DOHH2 (cell line): ENCODE measurements at regions not wholly inside any gene's neighbourhood (a gene's known extent, or its start where the extent isn't known, plus 50 kb on each side); places are given as distances from the start of the nearest gene placed in this dataset.

Source experiments
- H3F3A ChIP-seq: fragments of 200-600 bp; sonication (generic), shearing (Covaris generic); 2 replicates; pipeline ENCODE4 v1.6.0; 2016; ENCODE audit warnings: antibody characterized with exemption, mild to moderate bottlenecking; ENCODE audit not compliant: control insufficient read depth, insufficient read depth
- H3K27ac ChIP-seq: fragments of 200-600 bp; sonication (generic); 2 replicates; pipeline ENCODE4 v1.5.1; 2014; ENCODE audit warnings: low read depth, mild to moderate bottlenecking, low read length, moderate library complexity
- H3K27me3 ChIP-seq: fragments of 200-600 bp; sonication (generic); 2 replicates; pipeline ENCODE4 v1.6.1; 2014; ENCODE audit warnings: mild to moderate bottlenecking, low read length, mixed read lengths; ENCODE audit not compliant: control insufficient read depth
- H3K36me3 ChIP-seq: fragments of 200-600 bp; sonication (generic); 2 replicates; pipeline ENCODE4 v1.6.1; 2014; ENCODE audit warnings: mild to moderate bottlenecking, low read length, moderate library complexity, mixed read lengths; ENCODE audit not compliant: control insufficient read depth
- H3K4me1 ChIP-seq: fragments of 200-600 bp; sonication (generic); 2 replicates; pipeline ENCODE4 v1.6.1; 2014; ENCODE audit warnings: mild to moderate bottlenecking, low read length, mixed read lengths; ENCODE audit not compliant: control insufficient read depth
- H3K4me2 ChIP-seq: fragments of 200-600 bp; sonication (generic); 2 replicates; pipeline ENCODE4 v1.6.0; 2014; ENCODE audit warnings: mild to moderate bottlenecking, low read length, moderate library complexity
- H3K4me3 ChIP-seq: fragments of 200-600 bp; sonication (generic); 2 replicates; pipeline ENCODE4 v1.5.1; 2014; ENCODE audit warnings: mild to moderate bottlenecking, low read length, mixed read lengths
- H3K79me2 ChIP-seq: fragments of 200-600 bp; sonication (generic); 2 replicates; pipeline ENCODE4 v1.6.1; 2014; ENCODE audit warnings: mild to moderate bottlenecking, low read length, mixed read lengths; ENCODE audit not compliant: control insufficient read depth
- H3K9me2 ChIP-seq: fragments of 200-600 bp; sonication (generic); replicated peaks from 2 replicates; pipeline ENCODE4 v1.6.1; 2014; ENCODE audit warnings: mild to moderate bottlenecking, low read length, mixed read lengths; ENCODE audit not compliant: control insufficient read depth
- H3K9me3 ChIP-seq: fragments of 200-600 bp; sonication (generic); 2 replicates; pipeline ENCODE4 v1.6.1; 2014; ENCODE audit warnings: antibody characterized with exemption, low read length, mixed read lengths; ENCODE audit not compliant: control insufficient read depth, insufficient read depth
- H4K20me1 ChIP-seq: fragments of 200-600 bp; sonication (generic); 2 replicates; pipeline ENCODE4 v1.6.0; 2014; ENCODE audit warnings: low read depth, mild to moderate bottlenecking, antibody characterized with exemption, low read length, moderate library complexity; ENCODE audit not compliant: control insufficient read depth, insufficient read depth
- EZH2phosphoT487 ChIP-seq: fragments of 200-600 bp; sonication (generic); IDR thresholded peaks from 2 replicates; pipeline ENCODE4 v1.6.1; 2017; ENCODE audit warnings: borderline replicate concordance, mild to moderate bottlenecking, antibody characterized with exemption, low read length, moderate library complexity, mixed read lengths
- TF ChIP-seq, protein P1 (sequence below): fragments of 200-600 bp; sonication (generic); IDR thresholded peaks from one replicate; pipeline ENCODE4 v1.5.1; 2014; ENCODE audit warnings: antibody characterized with exemption, mild to moderate bottlenecking, low read depth, low read length; ENCODE audit not compliant: poor library complexity, severe bottlenecking

GRCh38 chr4:3708103-3708510, 58.1 kb upstream of the ADRA2C start:
- H3K27ac ChIP-seq, result no peak overlapping the region

DNA sequence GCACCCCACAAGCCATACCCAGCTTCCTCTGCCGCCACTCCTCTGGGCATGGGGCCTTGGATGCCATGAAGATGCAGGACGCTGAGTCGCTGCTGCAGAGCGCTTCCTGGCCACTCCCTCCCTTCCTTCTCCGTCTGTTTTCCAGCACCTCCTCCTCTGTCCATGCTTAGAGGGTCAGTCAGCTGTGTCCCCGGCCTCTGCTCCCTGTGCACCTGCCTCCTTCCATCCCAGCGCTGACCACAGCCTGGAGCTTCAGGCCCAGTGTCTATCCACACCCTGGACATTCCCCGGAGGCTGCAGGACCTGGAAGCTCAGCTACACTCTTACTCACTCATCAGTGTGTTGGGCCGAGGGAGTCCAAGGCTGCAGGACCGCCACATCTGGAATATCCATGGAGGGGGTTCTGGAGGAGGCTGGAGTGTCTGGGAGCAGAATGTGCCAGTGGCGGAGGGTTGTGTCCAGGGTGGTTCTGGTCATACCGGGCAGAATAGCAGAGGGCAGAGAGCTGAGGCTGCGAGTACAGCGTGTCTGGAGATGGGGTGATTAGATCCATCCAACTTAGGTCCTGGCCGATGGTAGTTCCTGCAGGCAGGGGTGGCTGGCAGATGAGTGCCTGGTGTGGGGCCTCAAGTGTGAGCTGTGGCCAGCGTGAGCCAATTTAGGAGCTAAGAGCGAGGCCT, 58.6 kb upstream of the ADRA2C start:
- H3K4me3 ChIP-seq, result no peak overlapping the region
- H3F3A ChIP-seq, result no peaks in the 10 kb centered on the region
- H3K9me3 ChIP-seq, result no peaks in the 10 kb centered on the region
- TF ChIP-seq, protein P1, sequence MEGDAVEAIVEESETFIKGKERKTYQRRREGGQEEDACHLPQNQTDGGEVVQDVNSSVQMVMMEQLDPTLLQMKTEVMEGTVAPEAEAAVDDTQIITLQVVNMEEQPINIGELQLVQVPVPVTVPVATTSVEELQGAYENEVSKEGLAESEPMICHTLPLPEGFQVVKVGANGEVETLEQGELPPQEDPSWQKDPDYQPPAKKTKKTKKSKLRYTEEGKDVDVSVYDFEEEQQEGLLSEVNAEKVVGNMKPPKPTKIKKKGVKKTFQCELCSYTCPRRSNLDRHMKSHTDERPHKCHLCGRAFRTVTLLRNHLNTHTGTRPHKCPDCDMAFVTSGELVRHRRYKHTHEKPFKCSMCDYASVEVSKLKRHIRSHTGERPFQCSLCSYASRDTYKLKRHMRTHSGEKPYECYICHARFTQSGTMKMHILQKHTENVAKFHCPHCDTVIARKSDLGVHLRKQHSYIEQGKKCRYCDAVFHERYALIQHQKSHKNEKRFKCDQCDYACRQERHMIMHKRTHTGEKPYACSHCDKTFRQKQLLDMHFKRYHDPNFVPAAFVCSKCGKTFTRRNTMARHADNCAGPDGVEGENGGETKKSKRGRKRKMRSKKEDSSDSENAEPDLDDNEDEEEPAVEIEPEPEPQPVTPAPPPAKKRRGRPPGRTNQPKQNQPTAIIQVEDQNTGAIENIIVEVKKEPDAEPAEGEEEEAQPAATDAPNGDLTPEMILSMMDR, result no peak
- no peak for TF ChIP-seq EZH2phosphoT487
- H4K20me1 ChIP-seq, result no peaks in the 10 kb centered on the region
- peaks cover 17% of the 10 kb centered on the region for H3K27me3 ChIP-seq
- no peaks in the 10 kb centered on the region for H3K36me3 ChIP-seq
- no peaks in the 10 kb centered on the region for H3K79me2 ChIP-seq
- no peaks in the 10 kb centered on the region for H3K9me2 ChIP-seq
- no peaks in the 10 kb centered on the region for H3K4me1 ChIP-seq
- no peak overlapping the region for H3K27ac ChIP-seq
- no peak overlapping the region for H3K4me2 ChIP-seq

More at GRCh38 chr4:3708103-3708510, 58.1 kb upstream of the ADRA2C start:
- Histone ChIP-seq H3K9me2 (no peaks in the 10 kb centered on the region), H4K20me1 (no peaks in the 10 kb centered on the region), H3K4me2 (no peak overlapping the region), H3K27me3 (peaks cover 17% of the 10 kb centered on the region), H3K9me3 (no peaks in the 10 kb centered on the region), H3K4me1 (no peaks in the 10 kb centered on the region), H3K36me3 (no peaks in the 10 kb centered on the region), H3F3A (no peaks in the 10 kb centered on the region), H3K4me3 (no peak overlapping the region), H3K79me2 (no peaks in the 10 kb centered on the region)
- no peak for TF ChIP-seq EZH2phosphoT487
- TF ChIP-seq, protein P1, result no peak

- no peaks in the 10 kb centered on the region for H3F3A ChIP-seq
- H3K27ac ChIP-seq, result no peak overlapping the region
- no peaks in the 10 kb centered on the region for H3K9me3 ChIP-seq
- peaks cover 17% of the 10 kb centered on the region for H3K27me3 ChIP-seq
- no peaks in the 10 kb centered on the region for H3K36me3 ChIP-seq
- H3K4me3 ChIP-seq, result no peak overlapping the region
- no peak overlapping the region for H3K4me2 ChIP-seq
- H3K9me2 ChIP-seq, result no peaks in the 10 kb centered on the region
- H4K20me1 ChIP-seq, result no peaks in the 10 kb centered on the region
- no peaks in the 10 kb centered on the region for H3K79me2 ChIP-seq
- H3K4me1 ChIP-seq, result no peaks in the 10 kb centered on the region
- no peak for TF ChIP-seq EZH2phosphoT487
- TF ChIP-seq, protein P1, result no peak
These were observed 59.4 kb upstream of the ADRA2C start for GRCh38 chr4:3706565-3707422.
